GM18870 (cell line): ENCODE measurements at regions not wholly inside any gene's neighbourhood (a gene's known extent, or its start where the extent isn't known, plus 50 kb on each side); places are given as distances from the start of the nearest gene placed in this dataset.
A peak's percentile ranks its signal among the peaks of the same experiment; 100 is the strongest.

ENCODE experiments used
- ATAC-seq: cut with Tn5 transposase; IDR thresholded peaks from one replicate; pipeline ENCODE4 v1.9.1; 2021; ENCODE audit warnings: moderate library complexity; ENCODE audit not compliant: unreplicated experiment

DNA sequence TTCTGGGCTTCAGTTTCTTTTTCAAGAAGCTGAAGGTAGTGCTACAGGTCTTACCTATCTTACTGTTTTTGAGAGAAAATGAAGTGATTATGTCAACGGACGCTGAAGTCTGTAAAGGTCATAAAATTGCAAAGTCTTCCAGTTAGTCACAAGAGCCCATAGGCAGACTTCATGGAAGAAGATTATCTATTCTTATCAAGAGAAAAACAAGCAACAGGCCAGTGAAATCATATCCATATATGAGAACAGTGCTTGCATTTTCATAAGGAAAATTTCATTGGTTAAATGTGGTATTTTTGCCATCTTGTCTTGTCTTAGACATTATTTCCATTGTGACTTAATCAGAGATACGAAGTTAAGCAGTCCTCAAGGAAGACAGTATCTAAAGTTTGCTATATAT lies 412.7 kb upstream of the SEL1L start:
- no peak for ATAC-seq

DNA sequence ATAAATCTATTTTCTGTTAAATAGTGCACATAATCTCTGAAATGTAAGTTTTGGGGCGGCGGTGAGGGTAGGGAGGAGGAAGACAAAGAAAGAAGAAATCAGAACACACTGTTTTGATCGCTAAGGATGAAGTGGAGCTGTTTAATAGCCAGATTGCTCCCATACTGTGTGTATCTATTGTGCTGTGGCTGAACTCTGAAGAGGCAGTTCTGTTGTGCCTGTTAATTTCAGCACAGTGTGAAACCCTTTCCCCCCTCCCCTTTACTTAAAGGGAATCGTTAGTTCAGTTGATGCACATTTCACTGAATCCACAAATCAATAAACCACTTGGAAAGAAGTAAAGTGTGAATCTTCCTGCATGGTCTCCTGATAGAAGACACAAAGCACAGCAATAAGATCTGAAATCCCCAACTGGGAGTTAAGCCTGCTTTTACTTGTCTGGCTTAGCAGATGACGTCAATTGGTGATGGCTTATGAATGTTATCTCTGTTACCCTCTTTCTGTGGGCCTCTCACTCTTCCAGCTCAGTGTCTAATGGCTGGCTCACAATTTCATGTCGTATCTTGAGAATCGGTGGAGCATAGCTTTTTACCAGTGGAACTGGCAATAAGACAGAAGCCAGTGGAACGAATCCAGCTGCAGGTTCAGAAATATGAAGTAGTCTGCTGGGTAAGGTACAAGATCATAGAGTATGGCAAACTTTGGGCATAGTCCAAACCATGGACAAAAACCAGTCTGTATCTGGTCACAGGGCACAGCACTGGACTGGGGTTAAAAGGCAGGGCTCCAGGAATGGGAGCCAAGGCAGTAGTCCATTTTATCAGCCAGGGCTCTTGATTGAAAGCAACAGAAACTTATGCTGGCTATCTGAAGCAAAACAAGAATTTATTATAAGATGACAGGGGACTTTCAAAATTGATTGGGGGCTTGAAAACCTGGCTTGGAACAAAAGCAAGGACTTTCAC lies 413.5 kb upstream of the SEL1L start:
- ATAC-seq = no peak

DNA sequence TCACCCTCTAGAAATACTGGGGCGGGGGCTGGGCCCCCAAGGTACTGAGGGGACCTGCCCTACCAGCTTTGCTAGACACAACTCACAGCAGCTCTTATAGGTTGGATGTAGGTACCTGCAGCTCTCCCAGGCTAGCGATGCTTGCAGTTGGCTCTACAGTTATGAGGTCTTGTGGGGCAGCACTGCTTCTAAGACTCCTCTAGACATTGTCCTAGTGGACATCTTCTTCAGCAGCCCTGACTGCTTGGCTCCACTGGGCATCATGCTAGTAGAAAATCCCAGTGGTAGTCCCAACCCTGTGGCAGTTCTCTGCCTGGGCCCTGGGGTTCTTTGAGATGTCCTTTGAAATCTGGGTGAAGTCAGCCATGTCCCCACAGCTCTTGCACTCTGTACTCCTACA lies 419.3 kb upstream of the SEL1L start:
- no peak for ATAC-seq

- ATAC-seq = no peak
These were observed 419.8 kb upstream of the SEL1L start for GRCh38 chr14:81953419-81953818.

DNA sequence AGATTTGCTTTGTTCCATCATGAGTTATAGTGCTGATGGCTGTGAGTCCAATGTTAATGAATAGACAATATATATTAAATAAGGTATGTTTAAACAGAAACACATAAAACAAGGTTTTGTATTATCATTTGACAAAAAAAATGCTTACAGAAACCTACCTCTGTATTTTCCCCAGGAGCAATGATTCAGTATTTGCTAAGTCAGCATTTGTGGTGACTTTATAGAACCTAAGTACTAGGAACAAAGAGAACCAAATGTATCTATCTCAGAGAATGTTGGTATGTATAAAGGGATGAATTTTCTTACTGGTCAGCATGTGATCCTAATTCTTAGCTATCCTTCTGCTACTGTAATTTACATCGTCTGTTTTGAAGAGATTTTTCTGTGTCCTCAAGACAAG lies 421.5 kb upstream of the SEL1L start:
- no peak for ATAC-seq

GRCh38 chr14:81960781-81961180 lies 427.1 kb upstream of the SEL1L start:
- no peak for ATAC-seq

- no peak for ATAC-seq
These were observed 430.2 kb upstream of the SEL1L start for GRCh38 chr14:81963846-81964245.

DNA sequence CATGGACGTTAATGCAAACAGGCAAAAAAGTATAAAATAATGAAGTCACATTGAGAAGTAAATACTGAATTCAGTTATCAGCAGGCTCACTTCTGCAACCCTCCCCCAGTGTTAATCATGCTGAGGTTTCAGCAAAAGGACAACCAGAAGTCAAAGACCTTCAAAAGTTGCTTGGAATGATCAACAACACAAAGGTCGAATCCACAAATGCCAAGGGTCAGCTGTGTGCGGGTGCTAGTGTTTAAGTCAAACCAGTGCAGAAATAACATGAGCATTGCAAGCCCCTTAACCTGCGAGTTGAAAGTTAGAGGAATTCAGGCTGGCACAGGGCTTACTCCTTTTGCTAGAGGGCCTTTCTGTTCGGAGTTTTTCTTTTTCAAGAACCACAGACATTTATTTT lies 436.7 kb upstream of the SEL1L start:
- ATAC-seq = no peak

DNA sequence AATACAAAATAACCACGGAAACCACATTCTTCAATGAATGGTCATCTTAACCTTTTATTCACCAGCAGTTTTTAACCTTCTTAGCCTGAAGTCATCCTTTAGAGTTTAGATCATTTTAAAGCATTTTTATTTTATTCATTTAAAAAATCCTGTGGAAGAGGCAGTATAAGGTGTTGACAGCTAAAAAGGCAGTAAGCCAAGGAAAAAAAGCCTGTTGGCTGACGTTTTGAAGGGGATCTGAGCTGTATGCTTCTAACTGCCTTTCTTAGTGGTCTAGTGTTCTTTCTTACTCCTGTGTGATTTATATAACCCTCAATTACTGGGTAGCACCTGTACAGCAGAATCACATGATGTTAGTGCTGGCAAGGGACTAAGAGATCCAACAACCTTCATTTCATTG lies 438.3 kb upstream of the SEL1L start:
- no peak for ATAC-seq

DNA sequence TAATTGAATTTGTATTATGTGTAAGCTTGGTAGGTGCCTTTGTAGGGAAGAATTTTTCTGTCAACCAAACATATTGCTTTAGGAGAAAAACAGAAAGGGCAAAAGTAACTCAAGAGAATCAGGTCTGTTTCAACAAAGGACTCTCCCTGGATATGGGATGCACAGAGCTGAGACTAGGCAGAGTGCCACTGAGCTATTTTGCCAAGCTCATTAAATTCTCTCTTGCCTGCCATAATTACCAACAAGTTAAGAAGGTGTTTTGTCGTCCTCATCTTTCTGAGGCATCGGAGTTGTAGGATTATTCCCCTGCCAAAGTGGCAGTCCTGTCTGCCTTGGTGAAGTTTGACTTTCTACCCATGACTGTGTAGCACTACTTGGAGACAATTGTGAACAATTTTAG lies 438.9 kb upstream of the SEL1L start:
- ATAC-seq = no peak

GRCh38 chr14:81974543-81974942 lies 440.9 kb upstream of the SEL1L start:
- ATAC-seq = no peak

- no peak for ATAC-seq
These were observed 447.1 kb upstream of the SEL1L start for GRCh38 chr14:81980601-81981306.

- no peak for ATAC-seq
These were observed 447.6 kb upstream of the SEL1L start for GRCh38 chr14:81981307-81981675.

DNA sequence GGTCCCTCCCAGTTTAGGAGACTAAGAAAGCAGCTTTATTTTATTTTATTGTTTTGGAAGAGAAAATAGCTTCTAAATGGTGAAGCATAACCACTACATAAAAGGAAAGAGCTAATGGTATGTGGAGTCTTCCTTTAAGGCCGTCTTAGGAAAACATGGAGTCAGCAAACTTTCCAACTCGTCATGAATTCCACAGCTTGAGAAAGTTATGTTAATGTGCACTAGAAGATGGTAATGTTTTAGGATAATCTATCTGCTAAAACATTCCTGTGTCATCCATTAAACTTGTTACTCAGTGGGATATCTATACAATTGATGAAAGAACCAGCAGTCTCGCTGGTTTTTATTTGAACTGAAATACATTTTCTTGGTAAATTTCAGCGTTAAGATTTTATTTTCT lies 448.4 kb upstream of the SEL1L start:
- ATAC-seq = no peak

DNA sequence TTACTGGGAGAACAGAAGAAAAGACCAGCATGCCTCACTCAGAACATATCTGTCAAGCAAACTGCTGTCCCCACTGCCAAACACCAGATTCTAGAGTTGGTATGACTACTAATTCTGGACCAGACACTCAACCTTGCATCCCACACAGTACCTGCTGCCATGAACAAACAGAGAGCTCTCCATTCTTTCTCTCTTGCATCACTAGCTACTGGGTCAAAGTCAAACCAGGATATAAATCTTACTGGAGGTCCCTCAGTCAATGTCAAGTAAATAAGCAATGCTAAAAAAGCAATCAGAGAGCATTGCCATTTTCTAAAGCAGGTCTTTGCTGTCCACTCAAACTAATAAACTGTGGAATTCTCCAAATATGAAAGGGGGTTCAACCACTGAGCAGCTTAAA lies 452.4 kb upstream of the SEL1L start:
- no peak for ATAC-seq

- ATAC-seq = no peak
These were observed 455.6 kb upstream of the SEL1L start for GRCh38 chr14:81989211-81989610.

DNA sequence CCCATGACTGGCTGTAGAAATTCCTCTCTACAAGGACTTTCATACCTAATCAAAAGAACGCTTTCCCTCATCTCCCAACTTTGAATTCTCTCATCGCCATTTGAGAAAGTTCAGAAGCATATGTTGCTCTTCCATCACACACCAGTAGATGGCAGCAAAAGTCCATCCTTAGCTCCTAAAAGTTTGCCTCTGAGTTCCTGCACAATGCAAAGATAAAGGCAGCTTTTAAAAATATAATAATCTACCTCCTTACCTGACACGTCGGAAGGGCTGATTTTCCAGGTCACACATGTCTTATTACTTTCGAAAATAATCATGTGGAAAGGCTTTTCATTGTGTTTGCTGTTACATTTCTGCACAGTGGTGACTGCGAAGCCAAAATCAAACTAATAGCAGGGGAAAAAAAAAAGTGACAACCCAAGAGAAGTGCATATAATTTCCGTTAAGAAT lies 456.7 kb upstream of the SEL1L start:
- ATAC-seq = peak; percentile 60

GRCh38 chr14:81991998-81992397 lies 458.3 kb upstream of the SEL1L start:
- ATAC-seq = no peak

GRCh38 chr14:81993432-81993831 lies 459.8 kb upstream of the SEL1L start:
- no peak for ATAC-seq

DNA sequence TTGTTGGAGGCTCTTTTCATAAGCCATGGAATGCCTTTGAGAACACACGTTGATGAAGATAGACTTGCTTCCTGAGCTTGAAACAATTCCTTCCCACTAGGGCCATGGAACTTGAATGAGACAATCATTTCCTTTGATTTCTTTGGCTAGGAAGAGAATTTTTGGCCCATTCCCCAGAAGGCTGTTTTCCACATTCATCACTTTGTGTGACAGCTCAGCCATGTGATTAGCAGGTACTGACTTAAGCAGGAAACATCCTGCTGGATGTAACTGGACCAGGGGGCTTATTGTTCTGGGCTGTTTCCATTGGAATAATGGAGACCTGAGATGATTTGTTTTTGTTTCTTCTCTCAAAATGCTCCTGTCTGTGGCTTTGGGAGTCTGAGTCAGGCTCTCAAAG lies 469.8 kb upstream of the SEL1L start:
- ATAC-seq = no peak

DNA sequence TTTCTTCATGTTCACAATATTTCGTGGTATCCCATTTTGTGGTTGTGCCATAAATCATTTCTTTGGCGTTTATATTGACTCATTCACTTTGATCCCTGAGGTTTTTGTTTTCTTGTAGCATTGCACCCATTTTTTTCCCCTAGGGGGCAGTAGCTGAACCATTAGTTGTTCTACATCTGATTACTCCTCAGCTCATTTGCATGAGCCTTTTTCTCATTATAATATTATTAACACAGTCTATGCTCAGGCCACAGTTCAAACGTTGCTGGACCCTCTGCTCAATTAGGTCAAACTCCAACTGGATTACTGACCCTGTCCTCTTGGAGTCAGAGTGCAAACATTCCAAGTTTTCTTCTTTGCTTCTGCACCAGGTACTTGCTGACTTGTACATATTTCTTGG lies 475.4 kb upstream of the SEL1L start:
- ATAC-seq = no peak

DNA sequence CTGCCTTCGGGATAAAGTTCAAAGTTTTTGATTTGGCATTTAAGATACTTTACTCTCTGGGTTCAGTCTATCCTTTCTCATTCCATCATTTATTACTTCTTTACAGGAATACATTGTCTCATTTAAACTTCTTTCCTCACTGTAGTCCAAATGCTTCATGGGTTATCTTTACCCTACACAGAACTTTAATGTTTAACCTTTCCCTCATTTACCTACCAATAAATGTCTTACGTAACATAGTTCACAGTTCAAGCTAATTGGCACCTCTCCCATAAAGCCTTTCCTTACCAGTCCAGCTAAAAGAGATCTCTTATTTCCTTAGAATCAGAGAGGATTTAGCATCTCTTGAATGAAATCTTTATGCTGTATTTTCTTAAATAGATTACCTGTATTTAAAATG lies 476.3 kb upstream of the SEL1L start:
- ATAC-seq = no peak
